ES-I3 (cell line): ENCODE measurements at regions not wholly inside any gene's neighbourhood (a gene's known extent, or its start where the extent isn't known, plus 50 kb on each side); places are given as distances from the start of the nearest gene placed in this dataset.

Experiments
- H3K36me3 ChIP-seq: 2 replicates; pipeline ENCODE4 v1.6.1; 2013; ENCODE audit warnings: mild to moderate bottlenecking, low read length, control low read depth, moderate library complexity; ENCODE audit not compliant: insufficient read depth
- H3K4me1 ChIP-seq: 2 replicates; pipeline ENCODE4 v1.6.1; 2013; ENCODE audit warnings: mild to moderate bottlenecking, control low read depth, low read length; ENCODE audit not compliant: insufficient read depth
- H3K9ac ChIP-seq: 2 replicates; pipeline ENCODE4 v1.6.1; 2013; ENCODE audit warnings: low read depth, mild to moderate bottlenecking, low read length, moderate library complexity
- H3K9me3 ChIP-seq: 2 replicates; pipeline ENCODE4 v1.6.1; 2013; ENCODE audit warnings: mild to moderate bottlenecking, low read length, moderate library complexity; ENCODE audit not compliant: control insufficient read depth, insufficient read depth

DNA sequence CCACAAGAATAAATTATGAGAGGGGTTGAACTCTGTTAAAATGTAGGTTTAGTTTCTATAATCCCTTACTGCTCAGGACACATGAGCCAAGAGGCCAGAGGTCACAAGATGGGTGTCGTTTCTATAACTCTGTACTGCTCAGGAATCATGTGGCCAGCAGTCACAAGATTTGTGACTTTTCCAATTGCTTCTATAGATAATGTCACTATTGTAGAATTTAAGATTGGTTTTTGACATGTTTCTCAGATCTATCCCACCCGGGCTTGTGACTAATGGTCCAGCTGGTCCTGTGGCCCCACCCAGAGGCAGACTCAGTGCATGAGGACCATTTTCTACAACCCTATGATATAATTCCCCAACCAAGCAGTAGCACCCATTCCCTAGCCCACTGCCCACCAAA lies 662.0 kb upstream of the KLF12 start:
- Histone ChIP-seq H3K9ac (no peak overlapping the region), H3K4me1 (no peaks in the 10 kb centered on the region), H3K9me3 (no peaks in the 10 kb centered on the region; the same call in 1 of the 2 replicates), H3K36me3 (no peaks in the 10 kb centered on the region)

DNA sequence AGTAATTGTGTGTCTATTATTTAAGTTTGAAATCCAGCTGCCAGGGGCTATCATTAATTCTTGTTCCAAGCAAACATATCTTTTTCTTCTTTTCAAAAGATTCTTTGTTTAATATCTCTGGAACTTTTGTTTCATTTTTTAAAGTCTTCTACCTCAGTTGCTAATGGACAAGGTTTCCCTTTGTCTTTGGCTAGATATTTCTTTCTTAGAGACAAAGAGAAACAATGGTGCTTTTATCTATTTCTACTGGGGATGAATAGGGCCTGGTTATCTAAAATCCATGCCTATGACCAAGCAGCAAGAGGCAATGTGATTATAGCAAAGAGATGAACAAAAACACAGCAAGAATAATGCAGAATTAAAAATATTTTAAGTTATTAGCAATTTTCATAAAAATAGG lies 661.3 kb upstream of the KLF12 start:
- H3K36me3 ChIP-seq, result no peaks in the 10 kb centered on the region

GRCh38 chr13:74794582-74794981 lies 660.4 kb upstream of the KLF12 start:
- Histone ChIP-seq H3K36me3 (no peaks in the 10 kb centered on the region), H3K9me3 (no peaks in the 10 kb centered on the region; the same call in 1 of the 2 replicates), H3K9ac (no peak overlapping the region), H3K4me1 (no peaks in the 10 kb centered on the region)

More for the DNA sequence above, 661.3 kb upstream of the KLF12 start:
- H3K9me3 ChIP-seq, result no peaks in the 10 kb centered on the region; the same call in 1 of the 2 replicates
- no peaks in the 10 kb centered on the region for H3K4me1 ChIP-seq
- no peak overlapping the region for H3K9ac ChIP-seq

- Histone ChIP-seq H3K36me3 (no peaks in the 10 kb centered on the region), H3K4me1 (no peaks in the 10 kb centered on the region), H3K9me3 (no peaks in the 10 kb centered on the region; the same call in 1 of the 2 replicates), H3K9ac (no peak overlapping the region)
Observed at GRCh38 chr13:74794147-74794546, 659.9 kb upstream of the KLF12 start.

GRCh38 chr13:74784959-74785358 lies 650.8 kb upstream of the KLF12 start:
- no peaks in the 10 kb centered on the region for H3K36me3 ChIP-seq
- no peak overlapping the region for H3K9ac ChIP-seq
- H3K9me3 ChIP-seq, result no peaks in the 10 kb centered on the region
- H3K4me1 ChIP-seq, result no peaks in the 10 kb centered on the region

DNA sequence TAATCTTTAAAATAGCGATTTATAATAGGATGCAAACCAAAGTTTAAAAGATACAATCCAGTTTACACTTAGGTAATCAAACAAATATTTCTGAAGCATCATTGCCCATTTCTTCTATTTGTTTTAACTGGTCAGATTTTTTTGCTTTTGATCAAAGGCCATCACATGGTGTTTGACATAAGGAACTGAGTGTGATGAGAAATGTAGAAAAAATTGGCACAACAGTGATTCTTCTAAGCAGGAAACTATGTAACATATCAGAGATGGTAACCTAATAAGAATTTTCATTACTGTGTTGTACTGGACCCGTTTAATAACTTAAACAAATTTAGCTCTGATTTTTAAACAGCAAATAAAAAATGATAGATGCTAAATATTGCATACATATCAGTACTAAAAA lies 644.7 kb upstream of the KLF12 start:
- Histone ChIP-seq H3K36me3 (no peaks in the 10 kb centered on the region), H3K9me3 (no peaks in the 10 kb centered on the region), H3K4me1 (peaks cover under 1% of the 10 kb centered on the region; the same call in 1 of the 2 replicates), H3K9ac (no peak overlapping the region)

- Histone ChIP-seq H3K9ac (no peak overlapping the region), H3K4me1 (peaks cover 6% of the 10 kb centered on the region; the same call in 1 of the 2 replicates), H3K9me3 (no peaks in the 10 kb centered on the region), H3K36me3 (no peaks in the 10 kb centered on the region)
Observed at GRCh38 chr13:74778087-74778486, 643.9 kb upstream of the KLF12 start.

DNA sequence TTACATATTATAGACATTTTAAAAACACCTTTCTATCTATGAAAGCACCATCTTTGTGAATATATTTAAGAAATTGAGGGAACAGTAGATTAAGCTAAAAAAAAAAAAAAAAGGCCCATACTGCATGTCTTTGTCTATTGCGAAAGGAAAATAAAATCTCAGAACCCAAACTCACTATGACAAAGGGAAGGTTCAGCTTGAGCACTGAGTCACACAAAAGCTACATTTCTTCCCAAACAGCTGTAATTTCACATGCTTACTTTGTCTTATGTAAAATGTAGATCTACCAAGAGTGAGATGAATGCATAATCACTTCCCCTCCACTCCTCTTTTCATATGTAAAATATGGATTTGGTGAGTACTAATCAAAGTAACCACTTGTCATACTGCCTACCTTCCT lies 640.1 kb upstream of the KLF12 start:
- Histone ChIP-seq H3K4me1 (peaks cover 6% of the 10 kb centered on the region; the same call in 1 of the 2 replicates), H3K9me3 (no peaks in the 10 kb centered on the region), H3K36me3 (no peaks in the 10 kb centered on the region), H3K9ac (no peak overlapping the region)

GRCh38 chr13:74773248-74773647 lies 639.0 kb upstream of the KLF12 start:
- Histone ChIP-seq H3K9me3 (no peaks in the 10 kb centered on the region), H3K9ac (no peak overlapping the region), H3K36me3 (no peaks in the 10 kb centered on the region), H3K4me1 (peaks cover 6% of the 10 kb centered on the region; the same call in 1 of the 2 replicates)

GRCh38 chr13:74771964-74772363 lies 637.8 kb upstream of the KLF12 start:
- no peaks in the 10 kb centered on the region for H3K9me3 ChIP-seq
- H3K4me1 ChIP-seq, result peaks cover 6% of the 10 kb centered on the region; the same call in 1 of the 2 replicates
- no peaks in the 10 kb centered on the region for H3K36me3 ChIP-seq
- H3K9ac ChIP-seq, result no peak overlapping the region

- H3K36me3 ChIP-seq, result no peaks in the 10 kb centered on the region
- H3K4me1 ChIP-seq, result peaks cover 6% of the 10 kb centered on the region; the same call in 1 of the 2 replicates
- H3K9ac ChIP-seq, result no peak overlapping the region
- H3K9me3 ChIP-seq, result no peaks in the 10 kb centered on the region
Observed at GRCh38 chr13:74770361-74770760, 636.2 kb upstream of the KLF12 start.

DNA sequence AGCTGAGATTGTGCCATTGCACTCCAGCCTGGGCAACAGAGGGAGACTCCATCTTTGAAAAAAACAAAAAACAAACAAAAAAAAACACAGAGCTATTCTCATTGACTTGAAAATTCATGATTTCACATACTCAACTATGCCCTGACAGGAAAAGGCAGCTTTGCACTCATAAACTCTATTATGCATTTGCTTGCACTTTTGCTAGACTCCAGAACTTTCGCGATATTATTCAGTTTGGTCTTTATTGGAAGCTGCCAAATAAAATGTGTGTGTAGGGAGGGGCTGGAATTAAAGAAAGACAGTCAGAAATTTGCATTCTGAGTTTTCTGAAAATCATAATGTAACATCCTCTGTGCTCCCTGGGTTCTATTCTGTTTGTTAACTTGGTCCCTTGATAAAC lies 635.1 kb upstream of the KLF12 start:
- peaks cover 6% of the 10 kb centered on the region; the same call in 1 of the 2 replicates for H3K4me1 ChIP-seq
- H3K9me3 ChIP-seq, result no peaks in the 10 kb centered on the region
- no peak overlapping the region for H3K9ac ChIP-seq
- no peaks in the 10 kb centered on the region for H3K36me3 ChIP-seq

GRCh38 chr13:74768521-74769085 lies 634.4 kb upstream of the KLF12 start:
- peaks cover 2% of the 10 kb centered on the region; the same call in 1 of the 2 replicates for H3K4me1 ChIP-seq
- no peaks in the 10 kb centered on the region for H3K9me3 ChIP-seq
- H3K9ac ChIP-seq, result no peak overlapping the region
- H3K36me3 ChIP-seq, result no peaks in the 10 kb centered on the region

GRCh38 chr13:74767050-74767449 lies 632.8 kb upstream of the KLF12 start:
- H3K9ac ChIP-seq, result no peak overlapping the region
- no peaks in the 10 kb centered on the region for H3K9me3 ChIP-seq
- peaks cover under 1% of the 10 kb centered on the region; the same call in 1 of the 2 replicates for H3K4me1 ChIP-seq
- no peaks in the 10 kb centered on the region for H3K36me3 ChIP-seq

DNA sequence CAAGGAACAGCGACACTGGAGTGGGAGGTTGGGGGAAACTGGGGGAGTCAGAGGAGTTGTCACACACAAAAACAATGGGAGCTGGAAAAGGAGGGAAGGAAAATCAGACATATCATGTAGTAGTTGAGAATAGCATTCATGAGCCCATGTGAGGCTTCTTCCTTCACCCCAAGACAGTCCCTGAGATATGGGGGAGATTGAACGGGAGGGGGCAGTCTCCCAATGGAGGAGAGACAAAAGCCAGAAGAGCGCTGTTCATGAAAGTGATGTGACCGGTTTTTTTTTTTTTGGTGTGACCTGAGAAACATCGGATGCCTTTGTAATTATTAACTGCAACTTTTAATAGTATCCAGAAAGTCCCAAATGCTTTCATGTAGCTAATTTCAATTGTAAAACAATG lies 631.8 kb upstream of the KLF12 start:
- no peak overlapping the region for H3K9ac ChIP-seq
- H3K9me3 ChIP-seq, result no peaks in the 10 kb centered on the region
- peaks cover 7% of the 10 kb centered on the region; the same call in 1 of the 2 replicates for H3K4me1 ChIP-seq
- H3K36me3 ChIP-seq, result no peaks in the 10 kb centered on the region
